ENCODE measurements at regions not wholly inside any gene's neighbourhood (a gene's known extent, or its start where the extent isn't known, plus 50 kb on each side); places are given as distances from the start of the nearest gene placed in this dataset.

- H4K20me1 ChIP-seq (ENCODE audit: insufficient read depth, low read length) = no peaks in the 10 kb centered on the region
- no peaks in the 10 kb centered on the region for H3K4me1 ChIP-seq (ENCODE audit: low read length)
- no peaks in the 10 kb centered on the region for H3K9me2 ChIP-seq (replicated peaks; ENCODE audit: insufficient read depth, low read length)
- TF ChIP-seq EZH2phosphoT487 (IDR thresholded peaks at IDR 0.05; ENCODE audit: low read length) (no peak), CTCF (IDR thresholded peaks at IDR 0.05; ENCODE audit: low read length) (no peak), EZH2 (optimal IDR thresholded peaks at IDR 0.05; ENCODE audit: low read depth, low read length) (no peak)
- H3K9ac ChIP-seq (ENCODE audit: low read length) = no peak overlapping the region
- no peaks in the 10 kb centered on the region for H3F3A ChIP-seq (ENCODE audit: insufficient read depth, low read length)
- no peaks in the 10 kb centered on the region for H3K9me3 ChIP-seq (replicated peaks; ENCODE audit: insufficient read depth, low read length)
- no peak overlapping the region for H2AFZ ChIP-seq (ENCODE audit: low read length)
- no peaks in the 10 kb centered on the region for H3K79me2 ChIP-seq (ENCODE audit: low read length)
- H3K4me2 ChIP-seq (ENCODE audit: low read depth, low read length) = no peak overlapping the region
- no peak overlapping the region for H3K27ac ChIP-seq (ENCODE audit: low read length)
- H3K4me3 ChIP-seq (ENCODE audit: low read length) = no peak overlapping the region
- DNase-seq = no peak
- H3K27me3 ChIP-seq (replicated peaks; ENCODE audit: insufficient read depth, low read length) = no peaks in the 10 kb centered on the region
- no peaks in the 10 kb centered on the region for H3K36me3 ChIP-seq (replicated peaks; ENCODE audit: insufficient read depth, low read length)
Measured at GRCh38 chr14:66413901-66414300, 72.3 kb upstream of the CCDC196 start.

GRCh38 chr14:66414511-66414910, 71.7 kb upstream of the CCDC196 start:
- Histone ChIP-seq H3K9ac (ENCODE audit: low read length) (no peak overlapping the region), H3K9me3 (replicated peaks; ENCODE audit: insufficient read depth, low read length) (no peaks in the 10 kb centered on the region)

GRCh38 chr14:66420251-66421006, 65.7 kb upstream of the CCDC196 start:
- H3K4me2 ChIP-seq (ENCODE audit: low read depth, low read length) = no peak overlapping the region
- no peak overlapping the region for H3K9ac ChIP-seq (ENCODE audit: low read length)
- H2AFZ ChIP-seq (ENCODE audit: low read length) = no peak overlapping the region
- H3K27me3 ChIP-seq (replicated peaks; ENCODE audit: insufficient read depth, low read length) = no peaks in the 10 kb centered on the region
- no peaks in the 10 kb centered on the region for H3K36me3 ChIP-seq (replicated peaks; ENCODE audit: insufficient read depth, low read length)
- H3K9me3 ChIP-seq (replicated peaks; ENCODE audit: insufficient read depth, low read length) = no peaks in the 10 kb centered on the region
- no peak for DNase-seq
- no peaks in the 10 kb centered on the region for H3F3A ChIP-seq (ENCODE audit: insufficient read depth, low read length)
- H3K27ac ChIP-seq (ENCODE audit: low read length) = no peak overlapping the region
- TF ChIP-seq EZH2phosphoT487 (IDR thresholded peaks at IDR 0.05; ENCODE audit: low read length) (no peak), EZH2 (optimal IDR thresholded peaks at IDR 0.05; ENCODE audit: low read depth, low read length) (no peak), CTCF (IDR thresholded peaks at IDR 0.05; ENCODE audit: low read length) (no peak)
- no peaks in the 10 kb centered on the region for H3K9me2 ChIP-seq (replicated peaks; ENCODE audit: insufficient read depth, low read length)
- H3K4me3 ChIP-seq (ENCODE audit: low read length) = no peak overlapping the region
- no peaks in the 10 kb centered on the region for H3K4me1 ChIP-seq (ENCODE audit: low read length)
- no peaks in the 10 kb centered on the region for H4K20me1 ChIP-seq (ENCODE audit: insufficient read depth, low read length)
- no peaks in the 10 kb centered on the region for H3K79me2 ChIP-seq (ENCODE audit: low read length)

More at GRCh38 chr14:66414511-66414910, 71.7 kb upstream of the CCDC196 start:
- Histone ChIP-seq H3K79me2 (ENCODE audit: low read length) (no peaks in the 10 kb centered on the region), H3K27ac (ENCODE audit: low read length) (no peak overlapping the region), H3K9me2 (replicated peaks; ENCODE audit: insufficient read depth, low read length) (no peaks in the 10 kb centered on the region), H3F3A (ENCODE audit: insufficient read depth, low read length) (no peaks in the 10 kb centered on the region), H3K4me1 (ENCODE audit: low read length) (no peaks in the 10 kb centered on the region), H4K20me1 (ENCODE audit: insufficient read depth, low read length) (no peaks in the 10 kb centered on the region), H3K4me2 (ENCODE audit: low read depth, low read length) (no peak overlapping the region), H3K27me3 (replicated peaks; ENCODE audit: insufficient read depth, low read length) (no peaks in the 10 kb centered on the region), H3K36me3 (replicated peaks; ENCODE audit: insufficient read depth, low read length) (no peaks in the 10 kb centered on the region), H3K4me3 (ENCODE audit: low read length) (no peak overlapping the region), H2AFZ (ENCODE audit: low read length) (no peak overlapping the region)
- no peak for DNase-seq
- TF ChIP-seq EZH2phosphoT487 (IDR thresholded peaks at IDR 0.05; ENCODE audit: low read length) (no peak), CTCF (IDR thresholded peaks at IDR 0.05; ENCODE audit: low read length) (no peak), EZH2 (optimal IDR thresholded peaks at IDR 0.05; ENCODE audit: low read depth, low read length) (no peak)
